Endothelial cell of umbilical vein (primary cell): ENCODE measurements at regions not wholly inside any gene's neighbourhood (a gene's known extent, or its start where the extent isn't known, plus 50 kb on each side); places are given as distances from the start of the nearest gene placed in this dataset.

ENCODE experiments used
- BruUV-seq: library from RNA; stranded (reverse); fragments of 400-500 nt; replicated peaks from 2 replicates; lab custom pipeline; 2021; lab: Mats Ljungman, UMichigan
- CTCF ChIA-PET: fragments of 300-600, 350-600 bp; sonication (Branson Sonifier 250); formaldehyde crosslinking; loops from one replicate; lab custom pipeline; 2021; ENCODE audit warnings: antibody characterized with exemption, inconsistent platforms; lab: Charles Lee
- POLR2A ChIA-PET: fragments of 300-600, 350-600 bp; sonication (Branson Sonifier 250); formaldehyde crosslinking; loops from one replicate; lab custom pipeline; 2021; ENCODE audit warnings: antibody characterized with exemption, inconsistent platforms; lab: Charles Lee
- DNase-seq: peaks from one replicate; pipeline ENCODE4 v3.0.0-alpha.2; 2011; ENCODE audit warnings: low read depth, low spot score
- FAIRE-seq: peaks from 2 replicates; lab custom pipeline; 2011; peaks lifted over from hg19 to GRCh38; lab: Jason Lieb, UNC
- H2AFZ ChIP-seq: 2 replicates; pipeline ENCODE4 v1.6.0; 2012; ENCODE audit warnings: low read depth, low read length, control low read depth, inconsistent platforms
- H3K27ac ChIP-seq: 2 replicates; pipeline ENCODE4 v1.5.1; 2011; ENCODE audit warnings: low read depth, mild to moderate bottlenecking, control low read depth, low read length, moderate library complexity; ENCODE audit not compliant: insufficient read depth
- H3K27me3 ChIP-seq, 2 experiments: 2 replicates each; pipeline versions ENCODE4 v1.6.0 to v1.6.1; 2011; ENCODE audit warnings: low read length in 2 of 2, mixed read lengths in 1 of 2; ENCODE audit not compliant: control insufficient read depth in 2 of 2, insufficient read depth in 2 of 2
- H3K36me3 ChIP-seq, 2 experiments: 2 replicates in 1 of 2; 3 replicates in 1 of 2; pipeline ENCODE4 v1.5.1; 2011; ENCODE audit warnings: low read length in 2 of 2, mild to moderate bottlenecking in 1 of 2, moderate library complexity in 1 of 2; ENCODE audit not compliant: control insufficient read depth in 2 of 2, insufficient read depth in 2 of 2; ENCODE audit errors: extremely low read depth in 1 of 2
- H3K4me1 ChIP-seq: 3 replicates; pipeline ENCODE4 v1.5.1; 2011; ENCODE audit warnings: mild to moderate bottlenecking, low read length; ENCODE audit not compliant: control insufficient read depth, insufficient read depth; ENCODE audit errors: extremely low read depth
- H3K4me2 ChIP-seq: 2 replicates; pipeline ENCODE4 v1.6.1; 2011; ENCODE audit warnings: low read length, control low read depth, mixed read lengths; ENCODE audit not compliant: insufficient read depth
- H3K4me3 ChIP-seq, 3 experiments: fragments of 200-600 bp in 1 of 3; sonication (generic), shearing (Covaris generic) in 1 of 3; replicated peaks in 1 of 3; 2 replicates each; pipeline ENCODE4 v1.5.1; 2011 to 2016; ENCODE audit warnings: control low read depth in 3 of 3, low read length in 3 of 3, mild to moderate bottlenecking in 2 of 3, inconsistent platforms in 1 of 3, low read depth in 1 of 3, moderate library complexity in 1 of 3; ENCODE audit not compliant: insufficient read depth in 1 of 3
- H3K79me2 ChIP-seq: 2 replicates; pipeline ENCODE4 v1.6.0; 2012; ENCODE audit warnings: low read length, inconsistent platforms; ENCODE audit not compliant: control insufficient read depth, insufficient read depth
- H3K9ac ChIP-seq: replicated peaks from 2 replicates; pipeline ENCODE3; 2011; ENCODE audit warnings: low read length, control low read depth; ENCODE audit not compliant: insufficient read depth; ENCODE audit errors: extremely low read depth
- H3K9me1 ChIP-seq: replicated peaks from 3 replicates; pipeline ENCODE4 v1.6.0; 2011; ENCODE audit warnings: mild to moderate bottlenecking, low read length; ENCODE audit not compliant: control insufficient read depth, insufficient read depth; ENCODE audit errors: extremely low read depth
- H3K9me3 ChIP-seq: replicated peaks from 2 replicates; pipeline ENCODE4 v1.5.1; 2012; ENCODE audit warnings: low read length, inconsistent platforms; ENCODE audit not compliant: control insufficient read depth, insufficient read depth
- H4K20me1 ChIP-seq: replicated peaks from 2 replicates; pipeline ENCODE3; 2011; ENCODE audit warnings: mild to moderate bottlenecking, low read length; ENCODE audit not compliant: control insufficient read depth, insufficient read depth; ENCODE audit errors: extremely low read depth
- EZH2 ChIP-seq: IDR thresholded peaks from 2 replicates; pipeline ENCODE4 v1.6.1; 2012; ENCODE audit warnings: borderline replicate concordance, low read depth, mild to moderate bottlenecking, moderate library complexity, low read length, inconsistent platforms; ENCODE audit not compliant: severe bottlenecking
- FOS ChIP-seq: IDR thresholded peaks from 2 replicates; pipeline ENCODE4 v1.6.1; 2011; ENCODE audit warnings: mild to moderate bottlenecking, low read length, moderate library complexity, borderline replicate concordance; ENCODE audit not compliant: insufficient read depth
- JUN ChIP-seq: IDR thresholded peaks from 2 replicates; pipeline ENCODE4 v1.6.1; 2011; ENCODE audit warnings: borderline replicate concordance, low read depth; ENCODE audit not compliant: insufficient read length, insufficient read depth
- MYC ChIP-seq: IDR thresholded peaks from one replicate; pipeline ENCODE4 v1.6.1; 2011; ENCODE audit warnings: mild to moderate bottlenecking, low read depth, low read length
- POLR2AphosphoS5 ChIP-seq: IDR thresholded peaks from 2 replicates; pipeline ENCODE4 v1.6.1; 2012; ENCODE audit warnings: low read depth, mild to moderate bottlenecking, control low read depth, low read length, moderate library complexity; ENCODE audit not compliant: insufficient read depth
- dilution Hi-C: fragments of 300-500 bp; cut with MboI; formaldehyde crosslinking; loops from one replicate; pipeline ENCODE4 v1.15.0; 2019; ENCODE audit warnings: low sequenced_read_pairs; ENCODE audit not compliant: extremely low pct_ligation_motif_present
- intact Hi-C: fragments of 100-400 bp; cut with micrococcal nuclease; formaldehyde crosslinking; loops from one replicate; pipeline ENCODE4 v1.10.0; 2022
- TF ChIP-seq, protein P1 (sequence below): IDR thresholded peaks from 2 replicates; pipeline ENCODE4 v1.6.1; 2011; ENCODE audit not compliant: insufficient read depth, insufficient read length
- TF ChIP-seq, protein P2 (sequence below), 2 donors: IDR thresholded peaks; 1 replicate in 1 of 2; 2 replicates in 1 of 2; pipeline ENCODE4 v1.5.1; 2011; ENCODE audit warnings: low read length in 2 of 2, mild to moderate bottlenecking in 2 of 2, moderate library complexity in 2 of 2, control low read depth in 1 of 2, inconsistent platforms in 1 of 2, low read depth in 1 of 2; ENCODE audit not compliant: insufficient read depth in 1 of 2; ENCODE audit errors: extremely low read depth in 1 of 2

DNA sequence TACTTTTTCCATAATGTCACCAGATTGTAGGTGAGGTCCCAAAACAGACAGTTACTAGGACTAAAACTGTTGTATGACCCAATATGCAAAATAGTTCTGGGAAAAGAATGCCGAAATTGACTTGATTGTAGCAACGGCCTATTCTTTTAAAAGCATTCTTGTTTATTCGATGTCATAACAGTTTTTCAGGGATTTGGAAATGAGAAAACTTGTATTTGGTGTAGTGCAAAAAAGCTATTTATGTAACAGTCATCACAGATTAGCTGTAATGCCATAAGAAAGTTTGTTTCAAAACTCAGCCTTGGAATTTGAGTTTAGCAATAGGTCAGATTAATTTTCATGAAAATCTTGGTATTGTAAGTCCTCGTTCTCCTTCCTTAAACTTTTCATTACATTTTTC, 69.2 kb upstream of the DIAPH2 start:
- H3K4me3 ChIP-seq = no peak overlapping the region
- no TSS peak for BruUV-seq
- POLR2A ChIA-PET = no interaction called here
- no peak for DNase-seq
- H3K4me1 ChIP-seq = no peaks in the 10 kb centered on the region
- H3K9ac ChIP-seq = no peak overlapping the region
- no peaks in the 10 kb centered on the region for H3K79me2 ChIP-seq
- peak; percentile 26 for FAIRE-seq
- H3K4me2 ChIP-seq = no peak overlapping the region
- no peaks in the 10 kb centered on the region for H3K9me1 ChIP-seq
- no peak overlapping the region for H3K27ac ChIP-seq
- dilution Hi-C loops (no loop called here), intact Hi-C loops (no loop called here)
- H3K27me3 ChIP-seq = no peaks in the 10 kb centered on the region
- H3K9me3 ChIP-seq = no peaks in the 10 kb centered on the region
- no peaks in the 10 kb centered on the region for H3K36me3 ChIP-seq
- CTCF ChIA-PET = no interaction called here
- H2AFZ ChIP-seq = no peak overlapping the region
- no peak for TF ChIP-seq FOS
- TF ChIP-seq, protein P1, sequence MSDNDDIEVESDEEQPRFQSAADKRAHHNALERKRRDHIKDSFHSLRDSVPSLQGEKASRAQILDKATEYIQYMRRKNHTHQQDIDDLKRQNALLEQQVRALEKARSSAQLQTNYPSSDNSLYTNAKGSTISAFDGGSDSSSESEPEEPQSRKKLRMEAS = no peak
- no peak for TF ChIP-seq MYC
- H4K20me1 ChIP-seq = no peaks in the 10 kb centered on the region

DNA sequence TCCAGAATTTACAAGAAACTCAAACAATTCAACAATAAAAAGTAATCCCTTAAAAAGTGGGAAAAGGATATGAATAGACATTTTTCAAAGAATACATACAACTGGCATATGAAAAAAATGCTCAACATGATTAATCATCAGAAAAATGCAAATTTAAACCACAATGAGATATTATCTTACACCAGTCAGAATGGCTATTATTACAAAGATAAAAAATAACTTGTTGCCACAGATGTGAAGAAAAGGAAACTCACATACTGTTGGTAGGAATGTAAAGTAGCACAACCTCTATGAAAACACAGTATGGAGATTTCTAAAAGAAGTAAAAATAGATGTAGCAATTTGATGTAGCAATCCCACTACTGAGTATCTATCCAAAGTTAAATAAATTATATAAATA, 65.1 kb upstream of the DIAPH2 start:
- ChIA-PET CTCF (no interaction called here), POLR2A (no interaction called here)
- TF ChIP-seq EZH2 (no peak), POLR2AphosphoS5 (no peak), JUN (no peak)
- TF ChIP-seq, protein P2, sequence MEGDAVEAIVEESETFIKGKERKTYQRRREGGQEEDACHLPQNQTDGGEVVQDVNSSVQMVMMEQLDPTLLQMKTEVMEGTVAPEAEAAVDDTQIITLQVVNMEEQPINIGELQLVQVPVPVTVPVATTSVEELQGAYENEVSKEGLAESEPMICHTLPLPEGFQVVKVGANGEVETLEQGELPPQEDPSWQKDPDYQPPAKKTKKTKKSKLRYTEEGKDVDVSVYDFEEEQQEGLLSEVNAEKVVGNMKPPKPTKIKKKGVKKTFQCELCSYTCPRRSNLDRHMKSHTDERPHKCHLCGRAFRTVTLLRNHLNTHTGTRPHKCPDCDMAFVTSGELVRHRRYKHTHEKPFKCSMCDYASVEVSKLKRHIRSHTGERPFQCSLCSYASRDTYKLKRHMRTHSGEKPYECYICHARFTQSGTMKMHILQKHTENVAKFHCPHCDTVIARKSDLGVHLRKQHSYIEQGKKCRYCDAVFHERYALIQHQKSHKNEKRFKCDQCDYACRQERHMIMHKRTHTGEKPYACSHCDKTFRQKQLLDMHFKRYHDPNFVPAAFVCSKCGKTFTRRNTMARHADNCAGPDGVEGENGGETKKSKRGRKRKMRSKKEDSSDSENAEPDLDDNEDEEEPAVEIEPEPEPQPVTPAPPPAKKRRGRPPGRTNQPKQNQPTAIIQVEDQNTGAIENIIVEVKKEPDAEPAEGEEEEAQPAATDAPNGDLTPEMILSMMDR (IDR thresholded peaks at IDR 0.05; ENCODE audit: extremely low read depth in 1 of 2, insufficient read depth in 1 of 2, low read depth in 1 of 2, low read length in 2 of 2) = no peak
- TF ChIP-seq, protein P1 = no peak
- Histone ChIP-seq H2AFZ (no peak overlapping the region), H3K9me3 (no peaks in the 10 kb centered on the region), H3K4me1 (no peaks in the 10 kb centered on the region), H3K9ac (no peak overlapping the region), H3K9me1 (no peaks in the 10 kb centered on the region), H3K79me2 (no peaks in the 10 kb centered on the region), H3K4me2 (no peak overlapping the region), H3K27ac (no peak overlapping the region), H3K36me3 (no peaks in the 10 kb centered on the region), H4K20me1 (no peaks in the 10 kb centered on the region), H3K4me3 (no peak overlapping the region), H3K27me3 (no peaks in the 10 kb centered on the region)
- no TSS peak for BruUV-seq
- FAIRE-seq (no peak), DNase-seq (no peak)
- dilution Hi-C loops (no loop called here), intact Hi-C loops (no loop called here)
